WERI-Rb-1 (cell line): ENCODE measurements at regions not wholly inside any gene's neighbourhood (a gene's known extent, or its start where the extent isn't known, plus 50 kb on each side); places are given as distances from the start of the nearest gene placed in this dataset.

Source experiments
- DNase-seq: peaks from one replicate; pipeline ENCODE4 v3.0.0-alpha.2; 2020
- H3K27ac ChIP-seq: fragments of 250-450 bp; sonication (Bioruptor Pico); 2 replicates; pipeline ENCODE4 v1.5.1; 2020; ENCODE audit warnings: mild to moderate bottlenecking, moderate library complexity
- H3K27me3 ChIP-seq: fragments of 250-450 bp; sonication (Bioruptor Pico); 2 replicates; pipeline ENCODE4 v1.5.1; 2021; ENCODE audit warnings: mild to moderate bottlenecking, low read depth, moderate library complexity; ENCODE audit not compliant: insufficient read depth, severe bottlenecking
- H3K36me3 ChIP-seq: fragments of 250-450 bp; sonication (Bioruptor Pico); 2 replicates; pipeline ENCODE4 v1.5.1; 2020; ENCODE audit warnings: mild to moderate bottlenecking, moderate library complexity
- H3K4me3 ChIP-seq: 2 replicates; pipeline ENCODE4 v1.5.1; 2011; ENCODE audit warnings: low read depth, mild to moderate bottlenecking, control low read depth, low read length
- H3K9me3 ChIP-seq: fragments of 250-450 bp; sonication (Bioruptor Pico); 2 replicates; pipeline ENCODE4 v1.5.1; 2021; ENCODE audit warnings: mild to moderate bottlenecking, moderate library complexity; ENCODE audit not compliant: severe bottlenecking
- CTCF ChIP-seq: IDR thresholded peaks from 2 replicates; pipeline ENCODE4 v1.5.1; 2011; ENCODE audit warnings: low read depth, mild to moderate bottlenecking, control low read depth, inconsistent platforms, low read length

GRCh38 chr2:83579507-83579906 lies 879.6 kb downstream of the SUCLG1 start:
- Histone ChIP-seq H3K36me3 (no peaks in the 10 kb centered on the region), H3K27ac (no peak overlapping the region), H3K4me3 (no peak overlapping the region), H3K27me3 (no peaks in the 10 kb centered on the region), H3K9me3 (no peaks in the 10 kb centered on the region)
- no peak for DNase-seq
- no peak for TF ChIP-seq CTCF

DNA sequence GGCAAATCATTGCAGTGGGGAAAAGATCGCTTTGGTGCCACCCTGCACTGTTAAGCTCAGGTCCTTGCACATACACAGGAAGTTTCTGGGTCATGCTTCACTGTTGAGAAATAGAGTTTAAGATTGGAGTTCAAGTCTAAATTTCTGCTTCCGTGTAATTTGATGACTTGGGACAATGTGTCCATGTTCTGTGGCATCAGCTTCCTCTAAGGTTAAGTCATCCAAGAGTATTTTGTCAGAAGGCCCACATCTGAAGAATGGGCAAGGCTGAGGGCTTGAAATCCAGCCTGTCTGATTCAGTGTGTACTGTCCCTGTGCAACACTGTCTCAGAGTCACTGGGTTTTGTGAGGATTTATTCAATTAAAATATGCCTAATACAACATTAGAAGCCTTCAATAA lies 880.7 kb downstream of the SUCLG1 start:
- no peak overlapping the region for H3K4me3 ChIP-seq
- no peak for DNase-seq
- no peak overlapping the region for H3K27ac ChIP-seq
- no peaks in the 10 kb centered on the region for H3K9me3 ChIP-seq
- no peak for TF ChIP-seq CTCF
- no peaks in the 10 kb centered on the region for H3K27me3 ChIP-seq
- H3K36me3 ChIP-seq = no peaks in the 10 kb centered on the region

- TF ChIP-seq CTCF = no peak
- no peak for DNase-seq
- H3K9me3 ChIP-seq = no peaks in the 10 kb centered on the region
- no peaks in the 10 kb centered on the region for H3K27me3 ChIP-seq
- H3K27ac ChIP-seq = no peak overlapping the region
- H3K4me3 ChIP-seq = no peak overlapping the region
- H3K36me3 ChIP-seq = no peaks in the 10 kb centered on the region
These were observed 884.5 kb downstream of the SUCLG1 start for GRCh38 chr2:83574614-83575013.

DNA sequence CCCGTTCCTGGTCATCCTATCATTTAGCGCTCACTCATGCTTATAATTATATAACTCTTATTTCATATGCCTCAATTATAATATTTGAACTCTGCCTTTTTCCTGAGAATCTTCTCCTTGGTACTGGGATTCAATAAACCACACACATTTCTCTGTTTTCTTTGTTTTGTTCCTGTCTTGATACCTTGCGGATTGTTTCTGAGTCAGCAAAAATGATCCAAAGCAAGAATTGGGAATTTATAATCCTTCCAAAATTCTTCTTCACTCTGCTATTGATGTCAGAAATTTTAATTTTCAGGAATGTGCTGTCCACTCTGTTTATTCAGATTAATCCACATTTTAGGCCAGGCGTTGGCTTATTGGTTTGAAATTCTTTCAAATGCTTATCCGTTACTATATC lies 886.0 kb downstream of the SUCLG1 start:
- Histone ChIP-seq H3K9me3 (no peaks in the 10 kb centered on the region), H3K27me3 (no peaks in the 10 kb centered on the region), H3K27ac (no peak overlapping the region), H3K4me3 (no peak overlapping the region), H3K36me3 (no peaks in the 10 kb centered on the region)
- no peak for DNase-seq
- no peak for TF ChIP-seq CTCF

- no peak for DNase-seq
- no peak for TF ChIP-seq CTCF
- H3K36me3 ChIP-seq = no peaks in the 10 kb centered on the region
- H3K27me3 ChIP-seq = no peaks in the 10 kb centered on the region
- no peak overlapping the region for H3K4me3 ChIP-seq
- no peaks in the 10 kb centered on the region for H3K9me3 ChIP-seq
- H3K27ac ChIP-seq = no peak overlapping the region
These were observed 886.7 kb downstream of the SUCLG1 start for GRCh38 chr2:83572400-83572799.

DNA sequence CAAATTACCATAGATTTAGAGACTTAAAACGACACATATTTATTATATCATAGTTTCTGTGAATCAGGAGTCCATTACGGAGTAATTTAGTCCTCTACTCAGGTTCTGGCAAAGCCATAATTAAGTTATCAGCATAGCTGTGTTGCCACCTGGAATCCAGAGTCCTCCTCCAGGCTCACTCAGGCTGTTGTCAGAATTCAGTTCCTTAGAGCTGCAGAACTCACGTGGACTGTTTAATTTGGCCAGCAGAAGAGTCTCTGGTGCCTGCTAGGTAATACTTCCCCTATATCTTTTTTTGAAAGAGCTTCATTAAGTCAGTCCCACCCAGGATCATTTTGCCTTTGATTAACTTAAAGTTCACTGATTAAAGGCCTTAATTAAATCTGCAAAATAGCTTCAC lies 891.5 kb downstream of the SUCLG1 start:
- DNase-seq = no peak
- Histone ChIP-seq H3K9me3 (no peaks in the 10 kb centered on the region), H3K4me3 (no peak overlapping the region), H3K36me3 (no peaks in the 10 kb centered on the region), H3K27ac (no peak overlapping the region), H3K27me3 (no peaks in the 10 kb centered on the region)
- TF ChIP-seq CTCF = no peak
